ENCODE measurements at regions not wholly inside any gene's neighbourhood (a gene's known extent, or its start where the extent isn't known, plus 50 kb on each side); places are given as distances from the start of the nearest gene placed in this dataset.
"Not testable (repeated sequence)": the region's sequence is repeated elsewhere in the genome, so short reads cannot be mapped to it uniquely, and the experiment has no call there.

DNA sequence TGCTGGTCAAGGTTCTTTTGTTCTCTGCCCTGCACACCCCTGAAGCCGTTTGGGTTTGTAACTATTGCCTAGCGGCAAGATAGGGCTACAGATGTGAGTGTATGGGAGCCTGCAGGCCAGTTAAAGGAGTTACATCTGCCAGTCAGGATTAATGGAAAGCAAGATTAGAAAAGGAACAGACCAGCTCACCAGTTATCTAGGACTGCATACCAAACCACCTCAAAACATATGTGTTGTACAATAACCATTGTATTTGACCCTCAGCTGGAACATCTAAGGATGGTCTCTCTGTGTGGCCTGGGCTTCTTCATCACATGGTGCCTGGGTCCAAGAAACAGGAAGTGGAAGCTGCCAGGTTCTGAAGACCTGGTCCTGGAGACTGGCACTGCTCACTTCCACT is 52.5 kb upstream of the FBXO28 start:
- DNase-seq (ENCODE audit: low read depth in 2 of 3, low spot score in 2 of 3) = no peak

DNA sequence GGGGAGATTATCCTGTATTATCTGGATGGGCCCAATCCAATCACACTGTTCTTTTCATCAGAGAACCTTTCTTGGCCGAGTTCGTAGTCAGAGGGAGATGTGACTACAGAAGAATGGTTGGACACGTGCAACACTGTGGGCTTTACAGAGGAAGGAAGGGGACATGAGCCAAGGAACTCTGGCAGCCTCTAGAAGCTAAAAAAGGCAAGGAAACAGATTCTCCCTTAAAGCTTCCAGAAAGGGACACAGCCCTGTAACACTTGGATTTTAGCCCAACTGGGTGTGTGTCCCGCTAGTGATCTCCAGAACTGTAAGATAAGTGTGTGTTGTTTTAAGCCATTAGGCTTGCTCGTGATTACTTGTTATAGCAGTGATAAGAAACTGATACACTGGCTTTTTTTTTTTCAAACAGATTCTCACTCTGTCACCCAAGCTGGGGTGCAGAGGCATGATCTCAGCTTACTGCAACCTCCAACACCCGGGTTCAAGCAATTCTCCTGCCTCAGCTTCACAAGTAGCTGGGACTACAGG is 53.9 kb upstream of the FBXO28 start:
- DNase-seq (ENCODE audit: low read depth in 2 of 3, low spot score in 2 of 3) = no peak

DNA sequence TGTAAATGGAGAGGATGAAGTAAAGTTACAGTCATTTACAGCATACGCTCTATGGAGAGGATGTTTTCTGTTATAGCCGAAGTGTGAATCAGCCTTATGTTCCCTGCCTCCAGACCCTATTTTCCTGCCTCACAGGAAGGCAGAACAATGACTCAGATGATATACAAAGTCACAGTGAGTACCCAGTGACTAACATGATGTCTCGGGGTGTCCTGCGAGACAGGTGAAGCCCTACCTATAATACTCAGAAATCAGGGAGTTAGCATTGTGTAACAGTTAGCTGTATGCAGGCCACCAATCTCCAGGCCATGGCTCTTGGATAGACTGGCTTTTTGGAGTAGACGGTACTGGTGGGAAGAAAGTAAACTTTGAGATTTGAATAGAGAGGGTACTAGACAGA is 55.6 kb upstream of the FBXO28 start:
- no peak for DNase-seq (ENCODE audit: low read depth in 2 of 3, low spot score in 2 of 3)

DNA sequence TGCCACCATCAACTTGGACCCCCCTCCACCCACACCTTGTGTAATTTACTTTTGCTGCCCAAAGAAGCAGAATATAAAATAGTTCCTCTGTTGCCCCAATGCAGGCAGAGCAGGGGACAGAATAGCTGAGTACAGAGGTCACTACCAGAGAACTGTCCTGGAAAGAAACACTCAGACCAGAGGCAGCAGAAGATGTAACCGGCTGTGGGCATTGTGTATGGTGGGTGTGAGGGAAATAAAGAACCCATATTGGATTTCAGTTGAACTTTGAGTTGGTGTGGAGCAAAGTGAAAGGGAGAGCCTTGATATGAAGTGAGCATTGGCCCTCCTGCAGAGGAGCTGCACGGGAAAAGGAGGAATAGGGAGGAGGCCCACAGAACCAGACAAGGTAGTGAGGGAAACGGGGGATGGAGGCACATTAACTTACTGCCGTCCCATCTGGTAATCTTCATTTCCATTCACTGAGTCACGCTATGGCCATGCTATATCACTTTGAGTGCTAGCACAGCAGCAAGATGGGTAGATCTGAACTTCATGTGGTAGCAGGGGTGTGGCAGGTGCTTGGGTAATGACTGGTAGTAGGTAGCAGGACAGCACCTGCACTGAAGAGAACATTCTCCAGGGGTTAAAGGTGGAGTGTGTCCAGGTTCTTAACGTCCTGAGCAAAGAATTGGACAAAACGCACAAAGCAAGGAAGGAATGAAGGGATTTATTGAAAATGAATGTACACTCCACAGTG is 56.3 kb upstream of the FBXO28 start:
- no peak for DNase-seq (ENCODE audit: low read depth in 2 of 3, low spot score in 2 of 3)

- DNase-seq (ENCODE audit: low read depth in 2 of 3, low spot score in 2 of 3) = no peak
Measured at GRCh38 chr1:224054611-224055010, 59.3 kb upstream of the FBXO28 start.

DNA sequence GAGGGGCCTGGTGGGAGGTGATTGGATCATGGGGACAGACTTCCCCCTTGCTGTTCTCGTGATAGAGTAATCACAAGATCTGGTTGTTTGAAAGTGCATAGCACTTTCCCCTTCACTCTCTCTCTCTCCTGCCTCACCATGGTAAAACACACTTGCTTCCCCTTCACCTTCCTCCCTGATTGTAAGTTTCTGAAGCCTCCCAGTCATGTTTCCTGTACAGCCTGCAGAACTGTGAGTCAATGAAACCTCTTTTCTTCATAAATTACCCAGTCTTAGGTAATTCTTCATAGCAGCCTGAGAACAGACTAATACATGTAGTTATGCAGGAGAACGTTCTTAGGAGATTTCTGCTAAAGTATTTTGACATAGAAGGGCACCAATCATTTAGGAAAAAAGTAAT is 59.9 kb upstream of the FBXO28 start:
- DNase-seq (ENCODE audit: low read depth in 2 of 3, low spot score in 2 of 3) = no peak

- DNase-seq (ENCODE audit: low read depth in 2 of 3, low spot score in 2 of 3) = no peak
Measured at GRCh38 chr1:224053456-224053855, 60.5 kb upstream of the FBXO28 start.

DNA sequence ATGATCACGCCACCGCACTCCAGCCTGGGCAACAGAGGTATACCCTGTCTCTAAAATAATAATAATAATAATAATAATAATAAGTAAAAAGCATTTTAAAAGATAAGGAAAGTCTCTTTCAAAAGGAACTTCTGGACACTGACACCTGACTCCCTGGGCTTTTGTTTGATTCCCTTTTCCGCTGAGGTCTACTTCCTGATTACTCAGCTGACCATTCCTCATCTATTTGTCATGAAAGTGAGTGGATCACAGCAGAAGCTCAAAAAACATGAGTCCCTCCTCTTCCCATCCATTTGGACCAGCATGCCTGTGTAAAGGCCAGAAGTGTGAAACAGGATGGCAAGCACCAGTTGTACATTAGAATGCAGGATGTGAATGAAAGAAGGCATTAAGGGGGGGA is 61.1 kb upstream of the FBXO28 start:
- DNase-seq (ENCODE audit: low read depth in 2 of 3, low spot score in 2 of 3) = no peak

- not testable (repeated sequence) for DNase-seq (ENCODE audit: low read depth in 2 of 3, low spot score in 2 of 3)
Measured at GRCh38 chr1:224051782-224052181, 62.1 kb upstream of the FBXO28 start.

GRCh38 chr1:224051086-224051406 is 62.9 kb upstream of the FBXO28 start:
- DNase-seq (ENCODE audit: low read depth in 2 of 3, low spot score in 2 of 3) = no peak

DNA sequence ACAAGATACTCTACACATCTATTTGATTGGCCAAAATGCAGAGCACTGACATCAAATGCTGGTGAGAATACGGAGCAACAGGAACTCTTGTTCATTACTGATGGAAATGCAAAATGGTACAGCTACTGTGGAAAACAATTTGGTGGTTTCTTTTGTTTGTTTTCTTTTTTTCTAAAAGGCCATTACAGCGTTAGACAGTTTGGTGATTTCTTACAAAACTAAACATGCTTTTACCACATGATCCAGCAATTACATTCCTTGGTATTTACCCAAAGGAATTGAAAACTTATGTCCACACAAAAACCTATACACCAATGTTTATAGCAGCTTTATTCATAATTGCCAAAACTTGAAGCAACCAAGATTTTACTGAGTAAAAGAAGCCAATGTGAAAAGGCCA is 66.4 kb upstream of the FBXO28 start:
- no peak for DNase-seq (ENCODE audit: low read depth in 2 of 3, low spot score in 2 of 3)

GRCh38 chr1:224045556-224045955 is 68.4 kb upstream of the FBXO28 start:
- no peak for DNase-seq (ENCODE audit: low read depth in 2 of 3, low spot score in 2 of 3)

DNA sequence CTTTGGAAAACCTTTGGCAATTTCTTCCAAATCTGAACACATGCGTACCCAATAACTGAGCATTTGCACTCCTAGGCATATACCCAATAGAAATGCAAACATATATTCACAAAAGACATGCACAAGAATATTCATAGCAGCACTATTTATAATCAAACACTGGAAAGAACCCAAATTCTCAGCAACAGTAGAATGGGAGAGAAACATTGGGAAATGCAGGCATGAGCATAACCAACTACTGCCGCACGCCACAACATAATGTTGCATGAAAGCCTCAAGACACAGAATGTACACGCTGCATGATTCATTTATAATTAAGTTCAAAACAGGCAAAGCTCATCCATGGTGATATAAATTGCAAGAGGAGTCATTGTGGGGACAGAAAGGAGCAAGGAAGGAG is 69.5 kb upstream of the FBXO28 start:
- no peak for DNase-seq (ENCODE audit: low read depth in 2 of 3, low spot score in 2 of 3)

GRCh38 chr1:224042557-224043118 is 71.3 kb upstream of the FBXO28 start:
- DNase-seq (ENCODE audit: low read depth in 2 of 3, low spot score in 2 of 3) = no peak

DNA sequence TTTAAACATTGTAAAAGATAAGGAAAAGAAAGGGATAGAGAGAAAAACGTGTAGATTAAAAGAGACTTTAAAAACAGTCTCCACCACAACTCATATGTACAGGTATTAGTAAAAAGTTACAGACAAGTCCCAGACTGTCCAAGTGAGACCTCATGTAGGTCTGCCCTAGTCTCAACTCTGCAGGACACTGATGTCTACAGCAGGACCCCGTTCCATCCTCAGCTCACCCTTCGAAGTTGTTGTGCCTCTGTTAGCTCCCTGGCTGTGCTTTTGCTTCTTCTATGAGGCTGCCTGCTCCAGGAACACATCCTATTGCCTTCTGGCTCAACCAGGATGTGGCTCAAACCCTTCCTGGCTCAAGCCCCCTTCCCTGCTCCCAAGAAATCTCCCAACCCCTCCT is 72.9 kb upstream of the FBXO28 start:
- DNase-seq (ENCODE audit: low read depth in 2 of 3, low spot score in 2 of 3) = no peak

GRCh38 chr1:224040423-224040822 is 73.5 kb upstream of the FBXO28 start:
- not testable (repeated sequence) for DNase-seq (ENCODE audit: low read depth in 2 of 3, low spot score in 2 of 3)

GRCh38 chr1:224040006-224040405 is 73.9 kb upstream of the FBXO28 start:
- DNase-seq (ENCODE audit: low read depth in 2 of 3, low spot score in 2 of 3) = not testable (repeated sequence)

- not testable (repeated sequence) for DNase-seq (ENCODE audit: low read depth in 2 of 3, low spot score in 2 of 3)
Measured at GRCh38 chr1:224038832-224039231, 75.1 kb upstream of the FBXO28 start.

- DNase-seq (ENCODE audit: low read depth in 2 of 3, low spot score in 2 of 3) = not testable (repeated sequence)
Measured at GRCh38 chr1:224037362-224037761, 76.5 kb upstream of the FBXO28 start.

DNA sequence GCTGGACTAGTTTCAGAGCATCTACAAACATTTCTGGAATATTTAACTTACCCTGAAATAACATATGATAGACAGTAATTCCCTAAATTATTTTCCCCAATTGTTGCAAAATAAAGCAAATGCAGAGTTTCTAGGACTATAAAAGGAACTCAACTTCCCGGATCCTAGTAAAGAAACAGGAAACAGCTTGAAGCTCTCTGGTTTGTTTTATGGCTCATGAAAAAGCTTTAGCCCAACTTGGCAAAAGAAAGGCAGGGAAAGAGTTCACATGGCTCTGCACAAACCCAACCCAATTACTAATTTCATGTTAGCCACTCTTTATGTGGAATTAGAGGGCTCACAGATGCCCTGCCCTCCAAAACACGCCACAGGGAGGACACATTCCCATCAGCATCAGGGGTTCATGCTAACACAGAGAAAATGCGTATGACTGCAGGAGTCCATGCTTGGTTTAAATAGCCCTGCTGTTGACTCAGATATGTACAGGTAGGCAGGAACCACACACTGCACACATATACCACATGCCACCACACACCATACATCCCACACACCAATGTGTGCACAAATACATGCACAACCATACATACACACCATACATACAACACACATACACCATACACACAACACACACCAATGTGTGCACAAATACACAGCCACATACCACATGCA is 81.2 kb upstream of the FBXO28 start:
- not testable (repeated sequence) for DNase-seq (ENCODE audit: low read depth in 2 of 3, low spot score in 2 of 3)

GRCh38 chr1:224031986-224032385 is 81.9 kb upstream of the FBXO28 start:
- not testable (repeated sequence) for DNase-seq (ENCODE audit: low read depth in 2 of 3, low spot score in 2 of 3)

- DNase-seq (ENCODE audit: low read depth in 2 of 3, low spot score in 2 of 3) = not testable (repeated sequence)
Measured at GRCh38 chr1:224030257-224030656, 83.7 kb upstream of the FBXO28 start.

Measured in activated CD8-positive, alpha-beta memory T cell treated with anti-CD3 and anti-CD28 coated beads for 48 hours (primary cell).